PC-9 (cell line): ENCODE measurements at regions not wholly inside any gene's neighbourhood (a gene's known extent, or its start where the extent isn't known, plus 50 kb on each side); places are given as distances from the start of the nearest gene placed in this dataset.
A peak's percentile ranks its signal among the peaks of the same experiment; 100 is the strongest.

Source experiments
- BruUV-seq: library from RNA; stranded (reverse); fragments of 400-500 nt; replicated peaks from 2 replicates; lab custom pipeline; 2021; lab: Mats Ljungman, UMichigan
- CTCF ChIA-PET: fragments of 300-600 bp; sonication (Branson Sonifier 250); formaldehyde crosslinking; loops from one replicate; lab custom pipeline; 2022; ENCODE audit warnings: antibody characterized with exemption; lab: Charles Lee
- POLR2A ChIA-PET: fragments of 300-600 bp; sonication (Branson Sonifier 250); formaldehyde crosslinking; loops from one replicate; lab custom pipeline; 2022; ENCODE audit warnings: antibody characterized with exemption; ENCODE audit not compliant: unreplicated experiment; lab: Charles Lee
- DNase-seq, 2 experiments: peaks; one replicate each; pipeline versions ENCODE4 v3.0.0 to v3.0.0-alpha.2; 2015 to 2022; ENCODE audit warnings: mixed read lengths in 1 of 2
- H2AFZ ChIP-seq: fragments of 200-600 bp; sonication (generic); 2 replicates; pipeline ENCODE4 v1.8.1; 2017; ENCODE audit warnings: antibody characterized with exemption
- H3F3A ChIP-seq: fragments of 200-600 bp; sonication (generic); 2 replicates; pipeline ENCODE4 v1.8.1; 2017; ENCODE audit warnings: antibody characterized with exemption, mild to moderate bottlenecking, low read depth; ENCODE audit not compliant: insufficient read depth
- H3K27ac ChIP-seq: fragments of 200-600 bp; sonication (generic); 2 replicates; pipeline ENCODE4 v1.6.1; 2016; ENCODE audit warnings: mixed run types
- H3K27me3 ChIP-seq: fragments of 200-600 bp; sonication (generic); 2 replicates; pipeline ENCODE4 v1.6.1; 2016; ENCODE audit warnings: low read depth, mixed run types; ENCODE audit not compliant: insufficient read depth
- H3K36me3 ChIP-seq: fragments of 200-600 bp; sonication (generic); 2 replicates; pipeline ENCODE4 v1.6.1; 2016; ENCODE audit warnings: low read depth, mixed run types
- H3K4me1 ChIP-seq: fragments of 200-600 bp; sonication (generic); replicated peaks from 2 replicates; pipeline ENCODE4 v1.6.1; 2016; ENCODE audit warnings: mixed run types; ENCODE audit not compliant: insufficient read depth
- H3K4me2 ChIP-seq: fragments of 200-600 bp; sonication (generic); 2 replicates; pipeline ENCODE4 v1.6.1; 2017; ENCODE audit warnings: mixed run types
- H3K4me3 ChIP-seq: fragments of 200-600 bp; sonication (generic); 2 replicates; pipeline ENCODE4 v1.6.1; 2016; ENCODE audit warnings: mixed run types
- H3K79me2 ChIP-seq: fragments of 200-600 bp; sonication (generic); 2 replicates; pipeline ENCODE4 v1.6.1; 2017; ENCODE audit warnings: low read depth, mixed run types
- H3K9me2 ChIP-seq: fragments of 200-600 bp; sonication (generic); 2 replicates; pipeline ENCODE4 v1.8.1; 2017; ENCODE audit warnings: mild to moderate bottlenecking; ENCODE audit not compliant: insufficient read depth
- H3K9me3 ChIP-seq: fragments of 200-600 bp; sonication (generic); 2 replicates; pipeline ENCODE4 v1.8.1; 2016; ENCODE audit warnings: low read depth; ENCODE audit not compliant: insufficient read depth
- H4K20me1 ChIP-seq: fragments of 200-600 bp; sonication (generic); 2 replicates; pipeline ENCODE4 v1.8.1; 2017; ENCODE audit not compliant: insufficient read depth
- CTCF ChIP-seq: fragments of 200-600 bp; sonication (generic); conservative IDR thresholded peaks from 2 replicates; pipeline ENCODE4 v1.6.1; 2017; ENCODE audit warnings: mixed run types, antibody characterized with exemption, mild to moderate bottlenecking, moderate library complexity
- EZH2 ChIP-seq: fragments of 200-600 bp; sonication (generic); IDR thresholded peaks from 2 replicates; pipeline ENCODE4 v1.8.0; 2017; ENCODE audit warnings: antibody characterized with exemption, low read depth
- intact Hi-C: fragments of 100-400 bp; cut with micrococcal nuclease; formaldehyde crosslinking; loops from one replicate; pipeline ENCODE4 v1.10.0; 2022; ENCODE audit not compliant: unreplicated experiment

GRCh38 chr22:44625421-44625760 lies 76.6 kb upstream of the PRR5 start:
- Histone ChIP-seq H3K4me3 (no peak overlapping the region), H3K4me2 (no peak overlapping the region)

GRCh38 chr22:44624689-44625420 lies 77.1 kb upstream of the PRR5 start:
- Histone ChIP-seq H4K20me1 (0 out of 2 replicates have a peak, but pooled peaks cover 3% of the 10 kb centered on the region), H3K4me1 (no peaks in the 10 kb centered on the region), H3K27me3 (peaks cover 26% of the 10 kb centered on the region), H3K79me2 (no peaks in the 10 kb centered on the region), H3K4me2 (no peak overlapping the region), H2AFZ (no peak overlapping the region), H3F3A (no peaks in the 10 kb centered on the region), H3K4me3 (no peak overlapping the region), H3K27ac (no peak overlapping the region), H3K36me3 (no peaks in the 10 kb centered on the region), H3K9me2 (no peaks in the 10 kb centered on the region), H3K9me3 (no peaks in the 10 kb centered on the region)
- CTCF ChIA-PET: interaction anchor here (1.2 to 1.6 kb wide), 2 partner anchors 139 to 632 kb away, joined by 3 to 5 read pairs; no protein-coding TSS in a partner anchor
- no TSS peak for BruUV-seq
- no peak for DNase-seq
- intact Hi-C loops: loop anchor here (10.0 kb wide), 2 partner anchors 430 to 1350 kb away; no protein-coding TSS in a partner anchor
- TF ChIP-seq EZH2 (no peak), CTCF (no peak)
- POLR2A ChIA-PET: no interaction called here

More at GRCh38 chr22:44625421-44625760, 76.6 kb upstream of the PRR5 start:
- ChIA-PET POLR2A (interaction anchor here (0.7 kb wide), 1 partner anchor 631 kb away, joined by 3 read pairs; no protein-coding TSS in a partner anchor), CTCF (interaction anchor here (0.6 to 0.8 kb wide), 5 partner anchors 30 to 739 kb away, joined by 3 to 9 read pairs (median 4); no protein-coding TSS in a partner anchor)
- no peaks in the 10 kb centered on the region for H3K9me3 ChIP-seq
- no peaks in the 10 kb centered on the region for H3K79me2 ChIP-seq
- H3K27me3 ChIP-seq: peaks cover 31% of the 10 kb centered on the region
- H3K36me3 ChIP-seq: no peaks in the 10 kb centered on the region
- 0 out of 2 replicates have a peak, but pooled peaks cover 3% of the 10 kb centered on the region for H4K20me1 ChIP-seq
- no peaks in the 10 kb centered on the region for H3F3A ChIP-seq
- no peak overlapping the region for H2AFZ ChIP-seq
- TF ChIP-seq CTCF: no peak
- no peak for TF ChIP-seq EZH2
- BruUV-seq: no TSS peak
- no peak overlapping the region for H3K27ac ChIP-seq
- DNase-seq: no peak
- intact Hi-C loops: loop anchor here (10.0 kb wide), 2 partner anchors 431 to 1351 kb away; no protein-coding TSS in a partner anchor
- no peaks in the 10 kb centered on the region for H3K4me1 ChIP-seq
- no peaks in the 10 kb centered on the region for H3K9me2 ChIP-seq

GRCh38 chr22:44623771-44624510 lies 78.1 kb upstream of the PRR5 start:
- CTCF ChIA-PET: interaction anchor here (0.5 to 1.6 kb wide), 7 partner anchors 138 to 1143 kb away, joined by 3 to 20 read pairs (median 4); no protein-coding TSS in a partner anchor
- Histone ChIP-seq H4K20me1 (0 out of 2 replicates have a peak, but pooled peaks cover 3% of the 10 kb centered on the region), H3K36me3 (no peaks in the 10 kb centered on the region), H3K27ac (no peak overlapping the region), H3K27me3 (peaks cover 25% of the 10 kb centered on the region), H3F3A (no peaks in the 10 kb centered on the region), H3K4me2 (no peak overlapping the region), H2AFZ (no peak overlapping the region), H3K4me1 (no peaks in the 10 kb centered on the region), H3K9me3 (no peaks in the 10 kb centered on the region), H3K4me3 (no peak overlapping the region), H3K9me2 (no peaks in the 10 kb centered on the region), H3K79me2 (no peaks in the 10 kb centered on the region)
- TF ChIP-seq EZH2: no peak
- peak; percentile 72 for TF ChIP-seq CTCF
- POLR2A ChIA-PET: interaction anchor here (0.6 kb wide), 1 partner anchor 457 kb away, joined by 4 read pairs; no protein-coding TSS in a partner anchor
- no TSS peak for BruUV-seq
- peak in 1 of 2 experiments; percentile 59 for DNase-seq
- intact Hi-C loops: loop anchor here (1.0 to 10.0 kb wide), 4 partner anchors 287 to 1349 kb away; no protein-coding TSS in a partner anchor
